ENCODE measurements at regions not wholly inside any gene's neighbourhood (a gene's known extent, or its start where the extent isn't known, plus 50 kb on each side); places are given as distances from the start of the nearest gene placed in this dataset.

GRCh38 chr3:83849106-83849730, 1109.6 kb upstream of the CADM2 start:
- H3K27ac ChIP-seq (ENCODE audit: low read depth, low read length): no peak overlapping the region
- H3K4me2 ChIP-seq (ENCODE audit: low read length): no peak overlapping the region
- no peak overlapping the region for H2AFZ ChIP-seq (ENCODE audit: low read depth, low read length, poor library complexity, severe bottlenecking)
- POLR2A ChIA-PET: no interaction called here
- DNase-seq (ENCODE audit: low read depth, low spot score): no peak
- peaks cover 22 to 31% of the 10 kb centered on the region in 2 experiments; a peak in 2 of 4 replicates for H3K9me3 ChIP-seq (ENCODE audit: control insufficient read depth in 1 of 2, insufficient read depth in 1 of 2, low read depth in 1 of 2, low read length in 2 of 2)
- CTCF ChIA-PET: no interaction called here
- no peaks in the 10 kb centered on the region for H3K27me3 ChIP-seq (ENCODE audit: insufficient read depth, low read length)
- intact Hi-C loops (cut with micrococcal nuclease): no loop called here
- TF ChIP-seq YY1 (IDR thresholded peaks at IDR 0.05; ENCODE audit: extremely low read depth, insufficient replicate concordance, low read depth, low read length) (no peak), CTCF (IDR thresholded peaks at IDR 0.05 in 2 of 3, conservative IDR thresholded peaks at IDR 0.05 in 1 of 3; ENCODE audit: borderline replicate concordance in 1 of 3, insufficient read depth in 1 of 3, low read depth in 2 of 3, low read length in 2 of 3) (no peak), MAX (IDR thresholded peaks at IDR 0.05) (no peak), ZBTB33 (IDR thresholded peaks at IDR 0.05; ENCODE audit: extremely low read depth, insufficient replicate concordance, low read length) (no peak), REST (IDR thresholded peaks at IDR 0.05; ENCODE audit: low read depth) (no peak), TCF7L2 (IDR thresholded peaks at IDR 0.05; ENCODE audit: borderline replicate concordance, extremely low read depth, insufficient read depth, insufficient read length) (no peak), POLR2AphosphoS5 (IDR thresholded peaks at IDR 0.05; ENCODE audit: low read depth, low read length) (no peak), ZFX (IDR thresholded peaks at IDR 0.05) (no peak), EGR1 (IDR thresholded peaks at IDR 0.05; ENCODE audit: low read depth) (no peak)
- no peaks in the 10 kb centered on the region for H3K9me2 ChIP-seq (ENCODE audit: insufficient read depth)
- no peaks in the 10 kb centered on the region for H4K20me1 ChIP-seq (ENCODE audit: insufficient read depth)
- RAD21 ChIA-PET (ENCODE audit: low non-redundant PET in 1 of 2, low total read pairs in 2 of 2, uncharacterized antibody in 2 of 2, unreplicated experiment in 2 of 2): no interaction called here
- no peak overlapping the region for H3K4me3 ChIP-seq (replicated peaks in 1 of 2; ENCODE audit: low read depth in 1 of 2, low read length in 2 of 2)
- ATAC-seq: no peak
- no peaks in the 10 kb centered on the region for H3K4me1 ChIP-seq (ENCODE audit: control insufficient read depth in 1 of 2, insufficient read depth in 2 of 2, low read length in 2 of 2)
- H3K36me3 ChIP-seq (ENCODE audit: control insufficient read depth in 1 of 2, insufficient read depth in 2 of 2, low read length in 2 of 2): no peaks in the 10 kb centered on the region
- no peaks in the 10 kb centered on the region for H3K79me2 ChIP-seq (ENCODE audit: insufficient read depth, low read length)
- BruUV-seq (replicated peaks): no TSS peak
- no peak overlapping the region for H3K9ac ChIP-seq (ENCODE audit: low read length)
